ENCODE measurements at regions not wholly inside any gene's neighbourhood (a gene's known extent, or its start where the extent isn't known, plus 50 kb on each side); places are given as distances from the start of the nearest gene placed in this dataset.

DNA sequence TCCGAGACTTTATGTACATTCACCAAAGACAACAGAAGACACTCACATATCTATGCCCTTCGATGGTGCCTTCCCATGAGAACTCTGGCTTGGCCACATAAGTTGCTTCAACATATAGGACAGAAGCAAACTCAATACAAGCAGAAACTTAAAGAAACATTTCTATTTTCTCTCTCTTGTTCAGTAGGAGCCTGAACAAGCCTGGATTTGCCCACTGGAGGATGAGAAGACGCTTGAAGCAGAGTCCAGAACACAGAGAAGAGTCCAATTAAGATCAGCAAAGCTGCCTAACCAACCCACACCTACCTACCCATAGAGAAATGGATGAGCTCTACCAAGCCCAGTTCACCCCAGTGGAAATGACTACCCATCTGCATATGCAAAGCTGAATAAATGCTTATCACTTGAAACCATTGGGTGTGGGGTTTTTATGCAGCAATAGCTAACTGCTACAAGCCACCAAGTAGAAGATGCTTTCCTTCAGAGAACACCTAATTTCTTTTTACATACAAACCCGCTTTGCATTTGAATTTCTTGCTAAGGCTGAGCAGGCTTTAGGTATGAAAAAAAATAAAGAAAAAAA, 337.9 kb upstream of the DYNLRB2 start:
- intact Hi-C loops (cut with DNase I) = loop anchor here in 1 of 2 donors (10.0 kb wide), 1 partner anchor 58 kb away; no protein-coding TSS in a partner anchor
- Histone ChIP-seq H3K36me3 (no peaks in the 10 kb centered on the region), H3K27ac (no peak overlapping the region), H3K4me3 (no peak overlapping the region), H3K27me3 (no peaks in the 10 kb centered on the region), H3K4me1 (no peaks in the 10 kb centered on the region), H3K9me3 (no peaks in the 10 kb centered on the region)
- no peak for DNase-seq
- TF ChIP-seq POLR2A (IDR thresholded peaks at IDR 0.05) (no peak), CTCF (IDR thresholded peaks at IDR 0.05) (no peak)
- WGBS (ENCODE audit: insufficient coverage, low coverage, low lambda C conversion rate, missing lambda C conversion rate) = 80% methylated on average over 4 of the region's 4 CpGs
- ATAC-seq = no peak

- 80% methylated on average over 3 of the region's 3 CpGs for WGBS (ENCODE audit: insufficient coverage, low coverage, low lambda C conversion rate, missing lambda C conversion rate)
- no peak for ATAC-seq
Observed at GRCh38 chr16:80200079-80200478, 340.7 kb upstream of the DYNLRB2 start.

DNA sequence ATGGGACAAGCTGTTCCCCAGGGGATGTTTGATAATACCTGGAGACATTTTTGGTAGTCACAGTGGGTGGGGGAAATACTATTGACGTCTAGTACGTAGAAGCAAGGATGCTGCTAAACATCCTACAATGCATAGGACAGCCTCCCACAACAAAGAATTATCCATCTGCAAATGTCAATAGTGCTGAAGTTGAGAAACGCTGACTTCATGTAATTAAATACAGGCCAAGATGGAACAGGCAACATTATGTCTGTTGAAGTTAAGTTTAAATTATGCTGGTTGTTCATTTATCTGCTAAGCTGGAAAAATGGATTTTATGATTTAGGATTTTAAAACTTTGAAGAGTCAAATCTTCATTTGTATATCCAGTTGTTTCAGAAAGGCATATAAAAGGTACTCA, 341.2 kb upstream of the DYNLRB2 start:
- no peak for DNase-seq
- 84% methylated on average over 2 of the region's 3 CpGs for WGBS (ENCODE audit: insufficient coverage, low coverage, low lambda C conversion rate, missing lambda C conversion rate)
- intact Hi-C loops (cut with DNase I) = loop anchor here in 1 of 2 donors (10.0 kb wide), 1 partner anchor 55 kb away; no protein-coding TSS in a partner anchor
- H3K36me3 ChIP-seq = peaks cover 0 to 2% (median 0%) of the 10 kb centered on the region in 4 donors
- no peak overlapping the region for H3K4me3 ChIP-seq
- TF ChIP-seq POLR2A (IDR thresholded peaks at IDR 0.05) (no peak), CTCF (IDR thresholded peaks at IDR 0.05) (no peak)
- H3K4me1 ChIP-seq = no peaks in the 10 kb centered on the region
- H3K27me3 ChIP-seq = no peaks in the 10 kb centered on the region
- no peaks in the 10 kb centered on the region for H3K9me3 ChIP-seq
- no peak overlapping the region for H3K27ac ChIP-seq
- no peak for ATAC-seq

More at GRCh38 chr16:80200079-80200478, 340.7 kb upstream of the DYNLRB2 start:
- intact Hi-C loops (cut with DNase I) = loop anchor here in 1 of 2 donors (10.0 kb wide), 1 partner anchor 55 kb away; no protein-coding TSS in a partner anchor
- TF ChIP-seq POLR2A (IDR thresholded peaks at IDR 0.05) = no peak
- no peak for TF ChIP-seq CTCF (IDR thresholded peaks at IDR 0.05)
- Histone ChIP-seq H3K9me3 (no peaks in the 10 kb centered on the region), H3K4me1 (no peaks in the 10 kb centered on the region), H3K27ac (no peak overlapping the region), H3K27me3 (no peaks in the 10 kb centered on the region), H3K4me3 (no peak overlapping the region), H3K36me3 (peaks cover 0 to 2% (median 0%) of the 10 kb centered on the region in 4 donors)
- no peak for DNase-seq

DNA sequence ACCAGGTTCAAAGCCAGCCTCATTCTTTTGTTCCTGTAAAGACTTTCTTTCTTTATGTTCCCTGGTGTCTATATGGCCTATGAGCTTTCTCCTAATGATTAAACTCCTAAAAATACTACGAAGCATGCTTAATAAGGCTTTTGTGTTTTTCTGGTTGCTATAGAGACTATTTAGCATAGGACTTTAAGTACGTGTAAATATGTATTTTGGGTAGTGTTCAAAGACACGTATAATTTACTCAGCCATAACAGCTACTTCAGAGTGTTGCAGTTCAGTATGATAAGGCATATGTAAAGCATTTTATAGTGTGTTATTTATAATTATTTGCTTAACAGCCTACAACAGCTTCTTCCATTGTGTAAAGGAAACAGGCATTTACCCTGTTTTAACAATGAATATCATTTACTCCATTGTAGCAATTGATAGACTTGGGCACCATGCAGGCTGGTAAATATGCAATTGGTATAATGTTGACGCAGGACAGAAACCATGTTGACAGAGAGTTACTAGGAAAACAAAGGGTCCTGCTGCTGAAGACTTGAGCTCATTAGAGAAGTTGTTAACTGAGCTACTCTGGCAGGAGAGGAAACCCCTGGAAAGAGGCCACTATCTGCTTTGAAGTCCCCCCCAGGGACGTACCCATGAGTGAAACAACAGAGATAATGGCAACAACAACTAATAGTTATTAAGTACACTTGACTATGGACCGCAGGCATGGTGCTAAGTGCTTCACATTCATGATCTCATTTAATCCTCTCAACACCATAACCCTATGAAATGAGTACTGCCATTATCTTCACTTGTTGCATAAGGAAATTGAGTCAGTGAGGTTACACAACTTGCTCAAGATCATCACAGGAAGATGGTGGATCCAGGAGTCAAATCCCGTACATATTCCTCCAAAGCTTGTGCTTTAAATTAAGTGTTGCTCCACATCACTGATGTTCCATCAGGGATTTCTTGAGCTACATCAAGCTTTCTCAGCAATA, 342.2 kb upstream of the DYNLRB2 start:
- Histone ChIP-seq H3K9me3 (no peaks in the 10 kb centered on the region), H3K36me3 (peaks cover 0 to 2% (median 0%) of the 10 kb centered on the region in 4 donors), H3K27me3 (no peaks in the 10 kb centered on the region), H3K4me3 (no peak overlapping the region), H3K27ac (no peak overlapping the region), H3K4me1 (no peaks in the 10 kb centered on the region)
- WGBS (ENCODE audit: insufficient coverage, low coverage, low lambda C conversion rate, missing lambda C conversion rate) = 60% methylated on average over 7 of the region's 7 CpGs
- TF ChIP-seq CTCF (IDR thresholded peaks at IDR 0.05) = no peak
- TF ChIP-seq POLR2A (IDR thresholded peaks at IDR 0.05) = no peak
- no peak for DNase-seq
- intact Hi-C loops (cut with DNase I) = no loop called here
- no peak for ATAC-seq

Data from right lobe of liver (tissue), 6 donors.